ENCODE measurements at regions not wholly inside any gene's neighbourhood (a gene's known extent, or its start where the extent isn't known, plus 50 kb on each side); places are given as distances from the start of the nearest gene placed in this dataset.

- no TSS peak for BruUV-seq (replicated peaks)
- DNase-seq (ENCODE audit: low read depth, low spot score), result no peak
- ChIA-PET CTCF (no interaction called here), POLR2A (no interaction called here)
- H3K36me3 ChIP-seq (ENCODE audit: control insufficient read depth, insufficient read depth, low read length), result no peaks in the 10 kb centered on the region
- H3K4me1 ChIP-seq (ENCODE audit: control insufficient read depth, insufficient read depth, low read length), result no peaks in the 10 kb centered on the region
- H3K9me3 ChIP-seq (ENCODE audit: control insufficient read depth, insufficient read depth, low read depth, low read length), result no peaks in the 10 kb centered on the region; the same call in 1 of the 2 replicates
- intact Hi-C loops (cut with micrococcal nuclease; ENCODE audit: unreplicated experiment), result no loop called here
- no peak overlapping the region for H3K4me3 ChIP-seq (ENCODE audit: low read depth in 2 of 2, low read length in 2 of 2)
- no peaks in the 10 kb centered on the region for H3K27me3 ChIP-seq (ENCODE audit: control insufficient read depth, insufficient read depth, low read length)
- no peak overlapping the region for H3K27ac ChIP-seq (ENCODE audit: low read length)
- no peak for TF ChIP-seq CTCF (IDR thresholded peaks at IDR 0.05)
- no peak for TF ChIP-seq REST (IDR thresholded peaks at IDR 0.05; ENCODE audit: insufficient read depth in 1 of 2, low read depth in 2 of 2, low read length in 1 of 2)
- no peak for TF ChIP-seq SIN3A (IDR thresholded peaks at IDR 0.05; ENCODE audit: borderline replicate concordance, insufficient read depth, low read depth, low read length)
- TF ChIP-seq TCF7L2 (IDR thresholded peaks at IDR 0.05; ENCODE audit: low read depth, low read length), result no peak
- TF ChIP-seq POLR2AphosphoS5 (IDR thresholded peaks at IDR 0.05; ENCODE audit: low read depth, low read length), result no peak
- in situ Hi-C loops (cut with HindIII; ENCODE audit: low pct_unique_long_range_greater_than_20kb, low sequenced_read_pairs), result no loop called here
- no peak for ATAC-seq
Observed at GRCh38 chr10:29112827-29113615, 175.8 kb upstream of the LYZL1 start.

- no peaks in the 10 kb centered on the region for H3K4me1 ChIP-seq (ENCODE audit: control insufficient read depth, insufficient read depth, low read length)
- H3K36me3 ChIP-seq (ENCODE audit: control insufficient read depth, insufficient read depth, low read length), result no peaks in the 10 kb centered on the region
- in situ Hi-C loops (cut with HindIII; ENCODE audit: low pct_unique_long_range_greater_than_20kb, low sequenced_read_pairs), result no loop called here
- no peak for DNase-seq (ENCODE audit: low read depth, low spot score)
- H3K27ac ChIP-seq (ENCODE audit: low read length), result no peak overlapping the region
- no TSS peak for BruUV-seq (replicated peaks)
- no peak overlapping the region for H3K4me3 ChIP-seq (ENCODE audit: low read depth in 2 of 2, low read length in 2 of 2)
- TF ChIP-seq SIN3A (IDR thresholded peaks at IDR 0.05; ENCODE audit: borderline replicate concordance, insufficient read depth, low read depth, low read length) (no peak), TCF7L2 (IDR thresholded peaks at IDR 0.05; ENCODE audit: low read depth, low read length) (no peak), CTCF (IDR thresholded peaks at IDR 0.05) (no peak), REST (IDR thresholded peaks at IDR 0.05; ENCODE audit: insufficient read depth in 1 of 2, low read depth in 2 of 2, low read length in 1 of 2) (no peak), POLR2AphosphoS5 (IDR thresholded peaks at IDR 0.05; ENCODE audit: low read depth, low read length) (no peak)
- no peaks in the 10 kb centered on the region for H3K27me3 ChIP-seq (ENCODE audit: control insufficient read depth, insufficient read depth, low read length)
- ChIA-PET POLR2A (no interaction called here), CTCF (no interaction called here)
- no peak for ATAC-seq
- peaks cover 3% of the 10 kb centered on the region; the same call in 1 of the 2 replicates for H3K9me3 ChIP-seq (ENCODE audit: control insufficient read depth, insufficient read depth, low read depth, low read length)
- intact Hi-C loops (cut with micrococcal nuclease; ENCODE audit: unreplicated experiment), result no loop called here
Observed at GRCh38 chr10:29113616-29113945, 175.3 kb upstream of the LYZL1 start.

Data from Panc1 (cell line).